ENCODE measurements at regions not wholly inside any gene's neighbourhood (a gene's known extent, or its start where the extent isn't known, plus 50 kb on each side); places are given as distances from the start of the nearest gene placed in this dataset.
"Not testable (repeated sequence)": the region's sequence is repeated elsewhere in the genome, so short reads cannot be mapped to it uniquely, and the experiment has no call there.

DNA sequence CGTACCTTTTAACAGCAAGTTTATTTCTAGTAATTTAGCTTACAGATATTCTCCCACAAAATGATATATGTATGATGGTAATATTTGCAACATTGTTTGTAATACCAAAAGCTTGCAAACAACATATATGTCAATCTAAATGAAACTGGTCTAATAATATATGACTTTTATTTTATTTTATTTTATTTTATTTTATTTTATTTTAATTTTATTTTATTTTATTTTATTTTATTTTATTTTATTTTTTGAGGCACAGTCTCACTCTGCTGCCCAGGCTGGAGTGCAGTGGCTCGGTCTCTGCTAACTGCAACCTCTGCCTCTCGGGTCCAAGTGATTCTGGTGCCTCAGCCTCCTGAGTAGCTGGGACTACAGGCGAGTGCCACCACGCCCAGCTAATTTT, 94.6 kb upstream of the ABCA1 start:
- DNase-seq (ENCODE audit: low read depth in 2 of 2): not testable (repeated sequence)

DNA sequence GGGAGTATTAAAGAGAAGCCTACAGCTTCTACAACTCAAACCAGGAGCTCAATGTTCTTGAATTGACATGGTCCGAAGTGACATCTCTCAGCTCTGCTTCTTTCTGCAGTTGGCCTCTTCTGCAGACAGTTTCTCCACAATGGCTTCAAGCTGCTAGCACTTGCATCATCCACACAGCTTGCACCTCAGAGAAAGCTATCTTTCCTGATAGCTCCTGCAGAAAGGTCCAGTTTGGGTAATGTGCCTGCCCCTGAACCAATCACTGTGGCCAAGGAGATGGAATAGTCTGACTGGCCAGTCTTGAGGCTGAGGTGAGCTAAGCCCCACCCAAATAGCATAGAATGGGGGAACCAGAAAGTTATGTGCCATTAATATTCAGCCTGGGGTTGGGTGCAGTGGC, 95.8 kb upstream of the ABCA1 start:
- DNase-seq (ENCODE audit: low read depth in 2 of 2): no peak

DNA sequence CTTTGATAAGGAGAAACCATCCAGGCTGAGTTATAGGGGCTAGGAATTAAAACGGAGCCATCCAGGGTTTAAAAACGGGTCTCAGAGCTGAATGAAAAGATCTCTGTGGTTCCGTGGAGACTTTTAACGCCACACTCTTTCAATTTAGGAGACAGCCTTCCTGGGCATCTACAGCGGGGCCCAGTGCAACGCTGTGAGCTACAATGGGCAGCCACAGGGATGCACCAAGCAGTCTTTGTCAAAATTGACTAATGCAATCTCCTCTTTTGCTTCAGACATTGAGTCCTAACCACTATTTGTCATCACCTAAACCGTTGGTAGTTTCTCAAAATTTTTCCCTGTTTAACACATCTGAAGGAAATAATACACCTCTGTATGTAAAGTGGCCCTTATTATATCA, 96.6 kb upstream of the ABCA1 start:
- DNase-seq (ENCODE audit: low read depth in 2 of 2): no peak

DNA sequence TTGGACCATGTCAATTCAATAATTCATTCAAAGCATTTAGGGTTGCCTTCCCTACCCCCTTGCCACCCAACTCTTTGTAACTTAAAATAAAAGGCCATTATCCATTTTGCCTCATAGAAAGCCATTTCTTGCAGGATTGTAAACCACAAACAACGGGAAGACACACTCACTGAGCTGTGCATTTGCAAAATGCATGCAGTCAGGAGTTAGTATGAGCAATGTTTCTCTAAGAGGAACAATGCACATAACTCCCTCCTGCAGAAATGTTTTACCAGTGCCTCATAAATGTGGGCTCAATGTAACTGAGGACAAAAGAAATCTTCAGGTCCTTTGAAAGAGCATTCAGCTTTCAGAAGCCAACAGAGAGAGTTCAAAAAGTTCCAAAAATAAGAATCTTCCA, 98.5 kb upstream of the ABCA1 start:
- peak in 1 of 2 experiments; percentile 7 for DNase-seq (ENCODE audit: low read depth in 2 of 2)

DNA sequence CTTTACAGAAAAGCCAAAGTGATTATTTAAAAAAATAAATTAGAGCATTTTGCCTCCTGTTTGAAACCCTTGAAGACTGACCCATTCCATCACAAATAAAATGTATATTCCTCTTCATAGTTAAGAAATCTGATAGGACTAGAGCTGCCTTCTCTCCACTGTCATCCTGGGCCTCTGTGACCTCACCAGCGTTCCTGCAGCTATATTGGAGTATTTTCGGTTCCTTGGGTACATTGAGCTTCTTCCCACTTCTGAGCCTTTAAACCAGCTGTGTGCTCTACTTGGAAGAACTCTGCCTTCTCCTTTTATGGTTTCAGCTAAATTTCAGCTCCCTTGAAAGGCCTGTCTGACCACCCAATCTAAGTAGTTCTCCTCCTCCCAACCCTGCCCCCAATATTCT, 99.1 kb upstream of the ABCA1 start:
- DNase-seq (ENCODE audit: low read depth in 2 of 2): no peak

DNA sequence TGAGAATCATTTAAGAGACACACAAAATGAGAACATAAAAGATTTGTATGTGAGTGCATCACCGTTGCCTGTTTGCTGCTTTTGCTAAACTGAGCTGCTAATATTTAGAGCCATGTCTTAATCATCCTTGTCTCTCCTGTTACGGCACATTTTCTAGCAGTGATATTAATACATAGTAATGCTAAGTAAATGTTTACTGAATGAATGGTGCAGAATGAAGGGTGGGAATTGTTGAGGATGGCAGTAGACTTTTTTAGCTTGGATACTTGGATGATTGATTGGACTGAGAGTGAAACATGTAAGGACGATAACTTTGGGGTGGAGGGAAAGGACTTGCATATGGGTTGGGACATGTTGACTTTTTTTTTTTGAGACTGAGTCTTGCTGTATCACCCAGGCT, 102.3 kb upstream of the ABCA1 start:
- DNase-seq (ENCODE audit: low read depth in 2 of 2): no peak

DNA sequence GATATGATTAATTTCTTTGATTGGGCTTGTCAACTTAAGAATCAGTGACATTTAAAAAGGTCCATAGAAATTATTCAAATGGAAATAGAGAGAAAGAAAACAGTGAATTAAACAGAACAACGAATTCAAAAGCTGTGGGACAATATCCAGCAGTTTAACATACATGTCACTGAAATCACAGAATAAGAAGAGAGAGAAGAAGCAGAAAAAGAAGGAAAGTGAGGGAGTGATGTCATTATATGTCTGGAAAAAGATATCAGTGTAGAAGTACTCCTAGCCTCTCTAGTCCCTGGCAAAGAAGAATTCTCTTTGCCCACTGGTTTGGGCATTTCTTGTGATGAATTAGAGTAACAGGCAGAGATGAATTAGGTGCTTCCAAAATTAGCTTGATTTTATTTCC, 109.2 kb upstream of the ABCA1 start:
- DNase-seq (ENCODE audit: low read depth in 2 of 2): no peak

DNA sequence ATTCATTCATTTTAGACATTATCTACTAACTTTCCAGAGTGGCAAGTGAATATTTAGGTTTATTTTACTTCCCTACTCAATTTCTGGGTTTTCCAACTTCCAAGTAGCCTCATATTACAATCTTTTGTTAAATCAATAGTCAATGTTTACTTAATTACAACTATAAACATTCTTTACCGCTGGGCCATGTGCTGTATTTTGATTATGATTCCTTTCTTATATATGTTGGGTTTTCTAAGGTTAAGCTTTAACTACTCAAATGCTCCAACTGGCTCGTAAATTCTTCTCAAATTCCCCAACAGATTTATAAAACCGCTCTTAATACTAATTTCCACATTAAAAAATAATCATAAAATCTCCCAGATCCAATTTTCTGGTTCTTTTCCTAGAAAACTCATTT, 110.1 kb upstream of the ABCA1 start:
- DNase-seq (ENCODE audit: low read depth in 2 of 2): no peak

DNA sequence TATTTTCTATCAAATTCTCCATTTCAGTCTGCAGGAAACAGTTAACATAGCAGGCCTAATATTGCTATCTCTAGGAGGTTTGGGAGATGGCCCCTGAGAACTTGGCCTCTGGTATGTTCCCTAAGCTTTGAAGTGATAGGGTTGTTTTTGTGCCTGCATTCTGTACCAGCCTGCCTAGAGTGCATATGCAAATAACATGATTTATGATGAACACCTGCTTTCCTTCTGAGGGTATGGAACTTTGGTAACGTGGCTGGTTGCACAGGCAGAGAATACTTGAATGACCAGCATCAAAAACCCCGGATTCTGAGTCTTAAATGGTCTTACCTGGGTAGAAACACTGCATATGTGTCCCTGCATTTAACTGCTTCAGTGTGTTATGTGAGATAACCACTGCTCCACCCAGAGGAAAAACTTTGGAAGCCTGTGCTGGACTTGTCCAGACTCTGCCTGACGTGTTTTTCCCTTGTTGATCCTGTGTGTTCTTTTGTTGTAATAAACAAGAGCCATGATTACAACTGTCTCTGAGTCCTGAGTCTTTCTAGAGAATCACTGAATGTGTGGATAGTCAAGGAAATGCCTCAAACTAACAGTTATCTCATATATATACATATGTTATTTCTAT, 111.3 kb upstream of the ABCA1 start:
- no peak for DNase-seq (ENCODE audit: low read depth in 2 of 2)

DNA sequence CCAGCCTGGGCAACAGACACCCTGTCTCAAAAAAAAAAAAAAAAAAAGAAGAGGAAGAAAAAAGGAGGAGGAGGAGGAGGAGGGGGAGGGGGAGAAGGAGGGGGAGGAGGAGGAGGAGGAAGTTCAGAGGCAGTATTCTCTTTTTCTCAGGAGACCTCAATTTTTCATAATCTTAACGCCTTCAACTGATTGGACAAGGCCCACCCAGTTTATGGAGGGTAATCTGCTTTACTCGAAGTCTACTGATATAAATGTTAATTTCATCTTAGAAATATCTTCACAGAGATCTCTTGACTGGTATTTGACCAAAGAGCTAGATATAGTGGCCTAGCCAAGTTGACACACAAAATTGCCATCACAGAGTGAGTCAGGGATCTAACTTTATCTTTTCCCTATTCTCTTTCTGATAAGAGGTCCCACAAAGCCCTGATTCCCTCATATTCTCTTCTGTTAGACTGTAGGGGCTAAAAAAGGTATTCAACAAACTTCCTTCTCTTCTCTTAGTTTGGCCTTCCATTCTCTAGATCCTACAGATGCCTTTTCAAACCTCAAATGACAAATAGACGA, 115.5 kb upstream of the ABCA1 start:
- DNase-seq (ENCODE audit: low read depth in 2 of 2): no peak

DNA sequence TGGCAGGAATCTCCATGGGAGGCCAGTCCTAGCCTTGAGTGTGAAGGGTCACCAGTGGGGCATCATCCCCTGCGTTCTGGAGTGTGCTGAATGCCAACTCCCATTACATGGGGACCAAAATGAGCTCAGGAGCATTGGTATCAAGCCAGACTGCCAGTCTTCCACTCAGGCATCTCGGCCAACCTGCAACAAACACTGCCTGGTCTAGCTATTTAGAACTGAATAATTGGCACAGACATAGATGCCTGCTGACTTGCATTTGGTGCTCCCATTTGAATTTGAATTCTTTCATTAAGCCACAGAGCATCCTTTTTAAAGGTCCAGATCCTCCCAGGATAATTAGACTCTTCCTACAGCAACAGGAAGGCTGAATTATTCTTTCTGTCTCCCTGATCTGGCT, 116.6 kb upstream of the ABCA1 start:
- DNase-seq (ENCODE audit: low read depth in 2 of 2): no peak

DNA sequence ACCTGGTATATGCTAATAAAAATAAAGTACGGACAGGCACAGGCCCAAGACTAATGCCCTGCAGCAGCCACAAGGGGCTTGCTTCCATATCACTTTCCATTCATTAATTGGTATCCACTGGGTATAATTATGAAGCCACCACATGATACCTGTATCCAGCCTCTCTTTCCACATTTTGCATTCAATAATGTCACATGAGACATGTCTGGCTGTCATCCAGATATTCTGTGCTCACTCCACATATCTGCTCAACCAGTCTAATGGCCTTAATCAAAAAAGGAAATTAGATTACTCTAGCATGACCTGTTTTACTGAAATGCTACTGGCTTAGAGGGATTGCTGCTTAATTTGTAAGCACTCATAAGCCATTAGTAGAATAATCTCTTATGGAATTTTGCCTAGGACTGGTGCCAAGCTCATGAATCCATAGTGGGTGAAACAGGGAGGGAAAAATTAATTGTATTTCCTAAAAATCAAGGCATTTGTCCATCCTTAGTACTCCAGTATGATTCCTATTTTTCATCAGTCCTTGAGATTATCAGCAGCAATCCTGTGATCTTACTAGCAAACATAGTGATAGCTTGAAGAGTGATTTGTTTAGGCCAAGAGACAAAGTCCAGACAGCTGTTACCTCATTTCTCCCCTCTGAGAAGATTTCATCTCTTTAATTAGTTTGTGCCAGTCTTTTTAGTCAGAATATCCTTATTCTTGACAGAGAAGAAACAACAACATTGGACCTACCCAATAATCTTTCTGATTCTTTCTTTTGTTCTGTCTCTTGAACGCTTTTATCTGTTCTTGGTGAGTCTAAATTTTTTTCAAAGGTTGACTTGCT, 119.2 kb upstream of the ABCA1 start:
- DNase-seq (ENCODE audit: low read depth in 2 of 2): no peak

DNA sequence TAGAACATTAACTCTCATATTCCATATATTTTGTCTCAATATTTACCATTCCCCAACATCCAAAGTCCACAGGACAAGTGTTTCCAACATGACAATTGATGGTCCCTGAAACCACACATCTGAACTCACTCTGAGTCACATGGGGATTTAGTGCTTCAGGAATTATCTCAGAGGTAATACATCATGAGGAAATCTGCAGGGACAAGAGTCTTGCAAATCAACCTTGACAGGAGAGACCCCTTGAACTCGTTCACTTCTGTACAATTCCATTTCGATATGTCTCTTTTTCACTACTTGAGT, 119.7 kb upstream of the ABCA1 start:
- DNase-seq (ENCODE audit: low read depth in 2 of 2): no peak

DNA sequence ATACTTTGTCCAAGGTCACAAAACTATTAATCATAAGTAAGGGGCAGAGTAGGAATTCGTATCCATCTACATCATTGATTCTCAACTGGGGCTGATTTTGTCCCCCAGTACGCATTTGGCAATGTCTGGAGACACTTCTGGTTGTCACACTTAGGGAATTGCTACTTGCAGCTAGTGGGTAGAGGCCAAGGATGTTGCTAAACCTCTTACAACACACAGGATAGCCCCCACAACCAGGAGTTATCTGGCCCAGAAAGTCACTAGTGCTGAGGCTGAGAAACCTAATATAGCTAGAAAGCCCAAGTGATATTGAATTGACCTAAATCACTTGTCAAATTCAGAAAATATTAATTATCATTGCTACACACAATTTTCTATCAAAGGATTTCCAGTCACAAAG, 120.4 kb upstream of the ABCA1 start:
- DNase-seq (ENCODE audit: low read depth in 2 of 2): no peak

DNA sequence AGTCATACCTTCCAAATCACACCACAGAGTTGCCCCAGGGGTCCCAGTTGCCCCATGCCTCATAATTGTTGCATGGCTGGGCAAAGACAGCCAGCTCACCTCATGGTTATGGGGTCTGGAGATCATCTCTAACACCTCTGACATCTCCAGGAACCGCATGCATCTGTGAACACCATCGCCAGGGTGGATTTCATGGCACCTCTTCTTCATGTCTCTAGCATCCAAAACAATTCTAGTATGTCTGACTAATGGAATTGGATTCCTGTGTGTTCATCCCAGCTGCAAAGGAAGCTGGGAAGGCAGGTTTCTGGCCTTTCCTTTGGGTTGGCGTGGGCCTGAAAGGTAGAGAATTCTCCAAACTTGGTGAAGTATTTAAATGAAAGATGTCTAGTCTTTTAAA, 122.3 kb upstream of the ABCA1 start:
- no peak for DNase-seq (ENCODE audit: low read depth in 2 of 2)

DNA sequence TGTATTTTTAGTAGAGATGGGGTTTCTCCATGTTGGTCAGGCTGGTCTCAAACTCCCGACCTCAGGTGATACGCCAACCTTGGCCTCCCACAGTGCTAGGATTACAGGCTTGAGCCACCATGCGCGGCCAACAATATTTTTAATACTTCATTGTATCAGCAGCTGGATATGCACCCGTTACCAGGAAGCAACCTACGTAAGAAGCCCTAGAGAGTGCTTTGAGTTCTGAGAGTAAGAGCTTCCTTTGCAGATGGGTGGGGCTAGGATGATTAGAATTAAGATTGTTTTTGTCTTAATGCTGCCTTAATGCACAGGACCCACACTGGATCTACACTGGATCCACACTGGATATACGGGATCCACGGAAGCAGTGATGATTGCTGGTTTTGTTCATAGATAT, 123.9 kb upstream of the ABCA1 start:
- no peak for DNase-seq (ENCODE audit: low read depth in 2 of 2)

DNA sequence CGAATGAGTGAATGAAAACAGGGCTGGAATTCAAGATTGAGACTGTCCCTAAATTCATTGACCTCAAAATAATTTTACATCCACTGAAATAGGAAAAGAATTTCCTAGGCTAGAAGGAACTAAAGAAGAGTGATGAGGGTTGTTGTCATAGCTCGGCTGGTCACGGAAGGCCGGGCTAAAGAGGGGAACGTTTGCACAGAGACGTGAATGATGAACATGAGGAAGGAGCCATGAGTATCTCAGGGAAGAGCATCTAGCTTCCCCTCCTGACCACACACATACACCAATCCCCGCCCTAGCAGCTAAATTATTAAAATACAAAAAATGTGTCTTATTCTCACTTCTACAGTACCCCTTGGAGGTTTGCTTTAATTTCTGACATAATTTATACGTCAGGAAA, 124.4 kb upstream of the ABCA1 start:
- DNase-seq (ENCODE audit: low read depth in 2 of 2): no peak

DNA sequence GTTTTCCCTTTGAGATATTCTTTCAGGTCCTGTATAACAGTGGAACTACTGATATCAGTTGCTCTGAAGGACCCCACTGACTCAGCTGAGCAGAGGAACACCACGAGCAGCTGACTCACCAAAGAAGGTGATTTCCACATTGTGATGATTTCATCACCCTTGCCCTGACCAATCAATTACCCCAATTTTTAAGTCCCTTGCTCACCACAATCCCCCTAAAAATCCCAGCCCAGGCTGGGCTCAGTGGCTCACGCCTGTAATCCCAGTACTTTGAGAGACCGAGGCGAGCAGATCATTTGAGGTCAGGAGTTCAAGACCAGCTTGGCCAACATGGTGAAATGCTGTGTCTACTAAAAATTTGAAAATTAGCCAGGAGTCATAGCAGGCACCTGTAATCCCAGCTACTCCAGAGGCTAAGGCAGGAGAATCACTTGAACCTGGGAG, 125.3 kb upstream of the ABCA1 start:
- DNase-seq (ENCODE audit: low read depth in 2 of 2): peak in 1 of 2 experiments; percentile 49

DNA sequence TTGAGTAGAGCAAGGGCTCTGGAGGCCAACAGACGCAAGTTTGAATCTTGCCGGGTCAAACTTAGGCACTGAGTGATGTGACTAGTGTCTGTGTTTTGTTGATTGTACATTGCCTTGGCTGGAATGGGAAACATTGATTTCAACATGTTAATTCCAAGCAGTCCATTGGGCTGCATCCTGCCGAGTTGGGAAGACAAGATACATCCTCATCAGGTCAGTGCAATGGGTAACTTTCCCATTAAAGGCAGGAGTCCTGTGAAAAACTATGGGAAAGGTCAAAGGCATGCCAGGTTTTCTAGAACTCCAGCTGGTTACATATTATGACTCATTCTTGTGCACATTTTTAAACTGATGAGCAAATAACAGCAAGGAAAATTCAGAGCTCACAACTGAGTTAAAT, 126.5 kb upstream of the ABCA1 start:
- no peak for DNase-seq (ENCODE audit: low read depth in 2 of 2)

DNA sequence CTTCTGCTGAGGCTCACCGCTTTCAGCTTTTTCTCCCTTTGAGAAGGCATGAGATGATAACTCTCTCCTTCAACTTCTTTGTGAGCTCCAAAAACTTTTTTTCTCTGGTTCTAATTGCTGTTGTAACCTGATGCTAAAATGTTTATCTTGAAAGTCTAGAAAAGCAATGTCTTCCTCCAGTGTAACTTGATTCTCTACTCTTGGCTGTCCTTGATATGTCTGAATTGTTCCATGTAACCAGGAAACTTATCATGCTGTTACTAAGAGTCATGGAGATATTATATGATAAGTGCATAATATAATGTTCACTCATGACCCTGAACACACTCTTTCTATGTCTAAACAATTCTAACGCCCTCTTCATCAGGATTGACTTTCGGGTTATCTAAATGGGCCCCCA, 128.0 kb upstream of the ABCA1 start:
- no peak for DNase-seq (ENCODE audit: low read depth in 2 of 2)

DNA sequence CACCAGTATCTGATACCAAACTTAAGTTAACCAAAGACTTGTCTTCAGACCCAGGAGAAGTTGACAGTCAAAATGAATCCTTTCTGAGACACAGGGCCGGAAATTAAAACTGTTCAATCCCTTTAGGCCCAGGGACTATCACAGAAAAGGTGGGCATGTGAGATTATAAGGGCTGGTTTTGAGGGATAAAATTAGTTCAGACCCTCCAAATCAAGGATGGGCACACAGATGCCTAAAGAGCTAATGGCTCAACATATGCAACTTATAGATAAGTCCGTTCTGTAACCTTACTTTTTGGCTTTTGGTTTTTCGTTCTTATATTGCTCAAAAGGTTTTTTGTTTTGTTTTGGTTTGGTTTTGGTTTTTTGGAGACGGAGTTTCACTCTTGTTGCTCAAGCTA, 129.6 kb upstream of the ABCA1 start:
- DNase-seq (ENCODE audit: low read depth in 2 of 2): no peak

DNA sequence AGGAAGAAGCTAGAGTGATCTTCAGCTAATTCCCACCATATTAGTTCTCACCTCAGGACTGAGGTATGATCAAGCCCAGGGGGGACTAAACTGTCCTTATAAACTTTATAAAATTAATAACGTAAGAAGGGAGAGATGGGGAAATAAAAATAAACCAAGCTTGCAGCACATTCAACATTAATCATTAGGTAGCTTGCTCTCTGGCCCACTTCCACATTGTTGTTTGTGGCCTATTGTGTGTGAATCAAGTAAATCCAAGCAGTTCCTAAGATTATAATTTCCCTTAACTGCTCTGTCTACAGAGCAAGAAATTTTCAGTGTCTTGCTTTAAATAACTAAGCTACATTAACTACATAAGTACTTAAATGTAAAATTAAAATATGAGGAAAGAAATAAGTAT, 131.3 kb upstream of the ABCA1 start:
- no peak for DNase-seq (ENCODE audit: low read depth in 2 of 2)

DNA sequence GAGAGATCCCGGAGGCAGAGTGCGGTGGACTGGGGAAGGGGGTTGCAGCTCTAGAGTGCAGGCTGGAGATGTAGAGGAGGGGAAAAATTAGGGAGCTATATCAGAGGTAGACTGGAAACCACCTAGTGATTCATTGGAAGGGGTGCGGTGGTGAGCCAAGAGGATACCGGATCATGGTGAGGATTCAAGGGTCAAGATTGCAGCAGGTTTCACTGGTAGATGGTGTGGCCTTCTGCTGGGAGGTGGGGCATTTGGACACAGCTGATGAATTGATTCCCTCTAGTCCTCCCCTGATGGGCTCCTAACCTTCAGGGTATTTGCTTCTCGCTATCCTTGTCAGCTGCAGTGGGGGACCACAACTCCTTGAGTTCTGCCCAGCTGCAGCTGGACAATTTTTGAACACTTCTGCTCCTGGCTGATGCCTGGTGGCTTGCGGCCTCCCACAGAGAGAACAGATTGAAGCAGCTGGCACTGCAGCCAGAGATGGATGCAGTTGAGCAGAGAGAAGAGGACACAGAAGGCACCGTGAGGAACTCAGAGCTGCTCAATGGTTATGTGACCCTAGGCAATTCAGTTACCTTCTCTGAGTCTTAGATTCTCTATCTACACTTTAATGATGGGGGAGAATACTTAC, 134.4 kb upstream of the ABCA1 start:
- DNase-seq (ENCODE audit: low read depth in 2 of 2): no peak
